ENCODE measurements at regions not wholly inside any gene's neighbourhood (a gene's known extent, or its start where the extent isn't known, plus 50 kb on each side); places are given as distances from the start of the nearest gene placed in this dataset.

DNA sequence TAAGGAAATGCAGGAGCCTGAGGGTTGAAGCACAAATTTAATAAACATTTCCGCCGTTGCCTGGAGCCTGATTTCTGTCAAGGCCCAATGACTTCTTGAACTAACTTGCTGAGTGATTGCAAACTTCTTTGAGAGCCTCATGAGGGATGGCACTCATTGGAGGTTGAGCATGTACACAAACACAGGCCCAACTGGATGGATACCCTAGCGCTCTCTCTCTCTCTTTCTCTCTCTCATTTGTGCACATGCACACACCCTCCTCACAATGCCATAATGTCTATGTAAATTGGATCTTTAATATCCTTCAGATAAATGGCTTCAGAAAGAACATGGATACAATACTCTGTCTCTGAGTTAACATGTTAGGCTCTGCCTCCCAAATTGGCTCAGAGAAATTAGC is 597.7 kb upstream of the CADM1 start:
- TF ChIP-seq, protein P1, sequence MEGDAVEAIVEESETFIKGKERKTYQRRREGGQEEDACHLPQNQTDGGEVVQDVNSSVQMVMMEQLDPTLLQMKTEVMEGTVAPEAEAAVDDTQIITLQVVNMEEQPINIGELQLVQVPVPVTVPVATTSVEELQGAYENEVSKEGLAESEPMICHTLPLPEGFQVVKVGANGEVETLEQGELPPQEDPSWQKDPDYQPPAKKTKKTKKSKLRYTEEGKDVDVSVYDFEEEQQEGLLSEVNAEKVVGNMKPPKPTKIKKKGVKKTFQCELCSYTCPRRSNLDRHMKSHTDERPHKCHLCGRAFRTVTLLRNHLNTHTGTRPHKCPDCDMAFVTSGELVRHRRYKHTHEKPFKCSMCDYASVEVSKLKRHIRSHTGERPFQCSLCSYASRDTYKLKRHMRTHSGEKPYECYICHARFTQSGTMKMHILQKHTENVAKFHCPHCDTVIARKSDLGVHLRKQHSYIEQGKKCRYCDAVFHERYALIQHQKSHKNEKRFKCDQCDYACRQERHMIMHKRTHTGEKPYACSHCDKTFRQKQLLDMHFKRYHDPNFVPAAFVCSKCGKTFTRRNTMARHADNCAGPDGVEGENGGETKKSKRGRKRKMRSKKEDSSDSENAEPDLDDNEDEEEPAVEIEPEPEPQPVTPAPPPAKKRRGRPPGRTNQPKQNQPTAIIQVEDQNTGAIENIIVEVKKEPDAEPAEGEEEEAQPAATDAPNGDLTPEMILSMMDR (IDR thresholded peaks at IDR 0.05) = no peak
- TF ChIP-seq POLR2A (IDR thresholded peaks at IDR 0.05) = no peak
